GM12892 (cell line): ENCODE measurements at regions not wholly inside any gene's neighbourhood (a gene's known extent, or its start where the extent isn't known, plus 50 kb on each side); places are given as distances from the start of the nearest gene placed in this dataset.

Experiments used
- DNase-seq: peaks from one replicate; pipeline ENCODE4 v3.0.0; 2011; ENCODE audit not compliant: insufficient read length
- FAIRE-seq: peaks from 2 replicates; lab custom pipeline; 2011; peaks lifted over from hg19 to GRCh38; lab: Jason Lieb, UNC
- POLR2A ChIP-seq: IDR thresholded peaks from 2 replicates; pipeline ENCODE4 v1.6.1; 2011; ENCODE audit warnings: low read depth, low read length, control low read depth
- POLR2AphosphoS5 ChIP-seq: IDR thresholded peaks from 2 replicates; pipeline ENCODE4 v1.6.1; 2011; ENCODE audit warnings: low read depth, low read length, control low read depth
- TAF1 ChIP-seq: IDR thresholded peaks from 2 replicates; pipeline ENCODE4 v1.6.1; 2011; ENCODE audit warnings: low read depth, mild to moderate bottlenecking, control low read depth, low read length, borderline replicate concordance

DNA sequence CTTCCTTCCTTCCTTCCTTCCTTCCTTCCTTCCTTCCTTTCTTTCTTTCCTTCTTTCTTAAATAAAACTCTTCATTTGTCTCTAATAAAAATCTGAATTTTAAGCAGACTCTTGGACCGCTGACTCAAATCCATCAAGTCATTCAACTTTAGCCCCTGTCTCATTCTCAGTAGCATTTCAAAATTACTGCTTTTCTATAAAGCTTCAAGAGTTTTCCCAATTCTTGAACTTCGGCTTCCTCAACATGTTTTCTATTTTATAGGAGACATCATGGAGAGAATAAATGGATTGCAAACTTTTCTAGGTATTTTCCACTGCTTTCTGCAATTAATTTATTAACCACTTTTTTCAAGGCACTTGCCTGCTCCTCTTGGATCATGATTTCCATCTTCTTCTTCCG is 497.1 kb upstream of the GJE1 start:
- DNase-seq (no peak), FAIRE-seq (no peak)
- no peak for TF ChIP-seq POLR2A
- no peak for TF ChIP-seq POLR2AphosphoS5
- TF ChIP-seq TAF1: no peak

GRCh38 chr6:141634269-141634668 is 498.5 kb upstream of the GJE1 start:
- TF ChIP-seq POLR2A (no peak), POLR2AphosphoS5 (no peak), TAF1 (no peak)
- DNase-seq (no peak), FAIRE-seq (no peak)

DNA sequence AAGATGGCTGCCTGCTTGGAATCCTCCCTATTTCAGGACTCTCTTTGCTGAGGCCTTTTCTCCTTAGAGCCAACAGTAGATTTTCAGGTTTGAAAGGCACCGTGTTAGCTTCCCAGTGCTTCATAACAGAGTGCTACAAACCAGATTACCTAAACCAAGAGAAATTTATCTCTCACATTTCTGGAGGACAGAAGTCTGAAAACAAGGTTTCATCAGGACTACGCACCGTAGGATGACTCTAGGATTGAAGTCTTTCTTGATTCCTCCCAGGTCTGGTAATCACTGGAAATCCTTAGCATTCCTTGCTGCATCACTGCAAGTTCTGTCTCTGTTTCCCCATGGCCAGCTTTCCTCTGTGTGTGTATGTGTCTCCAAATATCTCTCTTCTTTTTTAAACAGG is 508.4 kb upstream of the GJE1 start:
- TF ChIP-seq POLR2A (no peak), POLR2AphosphoS5 (no peak), TAF1 (no peak)
- FAIRE-seq: no peak
- DNase-seq: no peak

DNA sequence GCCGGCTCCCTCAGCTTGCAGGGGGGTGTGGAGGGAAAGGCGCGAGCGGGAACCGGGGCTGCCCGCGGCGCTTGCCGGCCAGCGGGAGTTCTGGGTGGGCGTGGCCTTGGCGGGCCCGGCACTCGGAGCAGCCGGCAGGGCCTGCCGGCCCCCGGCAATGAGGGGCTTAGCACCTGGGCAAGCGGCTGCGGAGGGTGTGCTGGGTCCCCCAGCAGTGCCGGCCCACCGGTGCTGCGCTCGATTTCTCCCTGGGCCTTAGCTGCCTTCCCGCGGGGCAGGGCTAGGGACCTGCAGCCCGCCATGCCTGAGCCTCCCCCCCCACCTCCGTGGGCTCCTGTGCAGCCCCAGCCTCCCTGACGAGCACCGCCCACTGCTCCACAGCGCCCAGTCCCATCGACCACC is 514.5 kb upstream of the GJE1 start:
- DNase-seq: no peak
- TF ChIP-seq TAF1 (no peak), POLR2A (no peak), POLR2AphosphoS5 (no peak)
- FAIRE-seq: no peak

DNA sequence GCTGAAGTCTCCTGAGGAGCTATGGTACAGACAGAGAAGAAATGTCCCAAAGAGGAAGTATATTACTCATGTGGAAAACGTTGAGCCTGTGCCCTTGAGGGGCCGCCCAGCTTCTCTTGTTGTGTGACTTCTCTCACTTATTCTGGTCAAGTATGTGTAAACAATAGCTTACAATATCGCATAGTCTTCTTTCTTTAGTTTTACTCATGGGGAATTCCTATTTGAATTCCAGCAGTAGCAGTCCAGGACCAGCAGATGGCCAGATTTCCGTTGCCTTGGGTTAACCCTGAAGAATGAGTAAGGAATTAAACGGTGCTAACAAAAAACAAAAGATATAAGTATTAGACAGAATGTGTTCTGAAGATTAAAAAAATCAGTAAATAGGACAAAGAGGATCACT is 522.0 kb upstream of the GJE1 start:
- FAIRE-seq: no peak
- no peak for DNase-seq
- TF ChIP-seq TAF1 (no peak), POLR2AphosphoS5 (no peak), POLR2A (no peak)

DNA sequence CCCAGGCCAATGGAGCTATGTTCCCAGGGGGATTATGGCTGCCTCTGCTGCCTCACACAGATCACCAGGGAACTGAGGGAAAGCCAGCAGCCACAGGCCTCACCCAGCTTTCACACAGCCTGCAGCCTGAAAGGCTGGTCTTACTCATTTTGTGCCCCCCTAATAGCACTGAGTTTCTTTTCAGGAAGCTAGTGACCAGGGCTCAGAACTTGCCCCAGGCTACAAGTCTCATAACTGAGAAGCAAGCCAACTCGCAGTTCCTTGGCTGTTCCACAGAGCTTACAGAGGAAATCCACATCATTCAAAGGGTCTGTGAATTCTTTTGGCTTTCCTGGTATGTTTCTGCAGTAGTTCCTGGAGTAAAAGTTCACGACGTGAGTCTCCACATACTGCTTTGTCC is 524.8 kb upstream of the GJE1 start:
- FAIRE-seq: no peak
- no peak for TF ChIP-seq TAF1
- TF ChIP-seq POLR2A: no peak
- TF ChIP-seq POLR2AphosphoS5: no peak
- no peak for DNase-seq

DNA sequence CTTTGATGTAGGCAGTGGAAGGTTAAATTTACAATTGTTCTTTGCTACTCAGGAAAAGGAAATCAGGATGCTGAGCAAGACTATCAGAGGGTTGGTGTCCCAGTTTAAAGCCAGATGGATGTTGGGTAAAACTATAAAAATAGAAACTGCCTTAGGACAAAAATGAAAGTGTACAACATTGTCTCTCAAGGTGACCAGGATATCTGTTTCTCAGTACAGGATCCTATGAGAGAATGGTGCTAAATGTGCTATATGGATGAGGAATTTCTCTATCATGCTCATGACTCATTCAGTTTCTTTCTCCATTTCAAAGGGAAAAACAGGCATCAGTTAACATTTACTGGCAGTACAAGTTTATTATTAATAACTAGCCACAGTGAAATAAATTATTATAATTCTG is 534.2 kb upstream of the GJE1 start:
- TF ChIP-seq POLR2AphosphoS5 (no peak), POLR2A (no peak), TAF1 (no peak)
- DNase-seq (no peak), FAIRE-seq (no peak)

- TF ChIP-seq POLR2A (no peak), TAF1 (no peak), POLR2AphosphoS5 (no peak)
- no peak for FAIRE-seq
- no peak for DNase-seq
These were observed 537.9 kb upstream of the GJE1 start for GRCh38 chr6:141594874-141595273.

GRCh38 chr6:141593311-141593710 is 539.4 kb upstream of the GJE1 start:
- FAIRE-seq (no peak), DNase-seq (no peak)
- TF ChIP-seq TAF1 (no peak), POLR2AphosphoS5 (no peak), POLR2A (no peak)

DNA sequence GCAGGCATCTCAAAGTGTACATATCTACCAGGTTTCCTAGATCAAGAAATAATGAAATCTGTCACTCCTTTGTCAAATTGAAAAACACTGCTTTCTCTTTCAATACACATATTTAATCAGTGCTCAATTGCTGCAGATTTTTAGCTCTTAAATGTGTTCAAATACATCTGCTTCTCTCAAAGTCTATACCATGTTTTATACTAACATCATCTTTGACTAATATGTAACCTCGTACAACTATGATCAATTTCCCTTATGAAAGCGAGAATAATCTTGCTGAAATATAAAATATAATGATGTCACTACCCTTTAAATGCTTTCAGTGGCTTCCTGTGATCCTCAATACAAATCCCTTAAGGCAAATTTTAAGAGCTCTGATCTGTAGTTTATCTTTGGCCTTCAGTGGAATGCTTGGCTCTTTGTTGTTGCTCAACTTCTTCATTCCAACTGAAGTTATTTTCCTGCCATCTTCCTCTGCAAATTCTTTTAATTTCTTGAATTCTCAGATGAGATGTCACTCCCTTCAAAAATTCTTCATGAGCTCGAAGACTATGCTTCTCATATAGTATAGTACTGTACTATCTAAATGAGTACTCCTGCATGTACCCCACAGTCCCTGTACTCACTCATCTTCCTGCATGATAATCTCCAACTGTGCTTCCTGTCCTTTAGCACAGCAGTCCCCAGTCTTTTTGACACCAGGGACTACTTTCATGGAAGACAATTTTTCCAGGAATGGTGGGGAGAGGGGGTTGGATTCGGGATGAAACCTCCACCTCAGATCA is 545.1 kb upstream of the GJE1 start:
- FAIRE-seq (no peak), DNase-seq (no peak)

GRCh38 chr6:141580988-141581552 is 551.7 kb upstream of the GJE1 start:
- TF ChIP-seq POLR2AphosphoS5: no peak
- TF ChIP-seq TAF1: no peak
- no peak for DNase-seq
- no peak for FAIRE-seq

More for the DNA sequence above, 545.1 kb upstream of the GJE1 start:
- TF ChIP-seq POLR2AphosphoS5: no peak
- no peak for TF ChIP-seq POLR2A
- TF ChIP-seq TAF1: no peak

- FAIRE-seq (no peak), DNase-seq (no peak)
- no peak for TF ChIP-seq POLR2AphosphoS5
- no peak for TF ChIP-seq POLR2A
- no peak for TF ChIP-seq TAF1
These were observed 552.6 kb upstream of the GJE1 start for GRCh38 chr6:141580131-141580530.
